ENCODE measurements at regions not wholly inside any gene's neighbourhood (a gene's known extent, or its start where the extent isn't known, plus 50 kb on each side); places are given as distances from the start of the nearest gene placed in this dataset.
"Not testable (repeated sequence)": the region's sequence is repeated elsewhere in the genome, so short reads cannot be mapped to it uniquely, and the experiment has no call there.

- ATAC-seq: no peak
Observed at GRCh38 chr2:234861841-234862735, 89.7 kb upstream of the SH3BP4 start.

- not testable (repeated sequence) for ATAC-seq
Observed at GRCh38 chr2:234859330-234859872, 92.4 kb upstream of the SH3BP4 start.

GRCh38 chr2:234858790-234859329, 93.0 kb upstream of the SH3BP4 start:
- no peak for ATAC-seq

GRCh38 chr2:234858145-234858544, 93.7 kb upstream of the SH3BP4 start:
- ATAC-seq: no peak

- no peak for ATAC-seq
Observed at GRCh38 chr2:234853729-234854128, 98.1 kb upstream of the SH3BP4 start.

- ATAC-seq: no peak
Observed at GRCh38 chr2:234852941-234853340, 98.9 kb upstream of the SH3BP4 start.

GRCh38 chr2:234852035-234852434, 99.8 kb upstream of the SH3BP4 start:
- no peak for ATAC-seq

- no peak for ATAC-seq
Observed at GRCh38 chr2:234851451-234851850, 100.4 kb upstream of the SH3BP4 start.

GRCh38 chr2:234850818-234851217, 101.0 kb upstream of the SH3BP4 start:
- no peak for ATAC-seq

GRCh38 chr2:234849678-234850077, 102.1 kb upstream of the SH3BP4 start:
- no peak for ATAC-seq

GRCh38 chr2:234848578-234848977, 103.2 kb upstream of the SH3BP4 start:
- ATAC-seq: no peak

GRCh38 chr2:234847639-234848038, 104.2 kb upstream of the SH3BP4 start:
- no peak for ATAC-seq

GRCh38 chr2:234847364-234847635, 104.5 kb upstream of the SH3BP4 start:
- ATAC-seq: no peak

- ATAC-seq: no peak
Observed at GRCh38 chr2:234846599-234847363, 105.0 kb upstream of the SH3BP4 start.

GRCh38 chr2:234845602-234846590, 105.9 kb upstream of the SH3BP4 start:
- no peak for ATAC-seq

- ATAC-seq: no peak
Observed at GRCh38 chr2:234843411-234843810, 108.4 kb upstream of the SH3BP4 start.

GRCh38 chr2:234842753-234843152, 109.1 kb upstream of the SH3BP4 start:
- no peak for ATAC-seq

- ATAC-seq: no peak
Observed at GRCh38 chr2:234841321-234842015, 110.3 kb upstream of the SH3BP4 start.

GRCh38 chr2:234840336-234840735, 111.5 kb upstream of the SH3BP4 start:
- ATAC-seq: no peak

GRCh38 chr2:234839285-234839684, 112.5 kb upstream of the SH3BP4 start:
- no peak for ATAC-seq

- no peak for ATAC-seq
Observed at GRCh38 chr2:234836271-234836670, 115.5 kb upstream of the SH3BP4 start.

GRCh38 chr2:234835738-234836137, 116.1 kb upstream of the SH3BP4 start:
- no peak for ATAC-seq

All from activated CD4-positive, CD25-positive, alpha-beta regulatory T cell treated with anti-CD3 and anti-CD28 coated beads, Interleukin-2, amount 50 U/mL, for 24 hours (primary cell).